SIG-M5 treated with dmso at 0.1 percent for 504 hours (cell line): ENCODE measurements at regions not wholly inside any gene's neighbourhood (a gene's known extent, or its start where the extent isn't known, plus 50 kb on each side); places are given as distances from the start of the nearest gene placed in this dataset.
A peak's percentile ranks its signal among the peaks of the same experiment; 100 is the strongest.
"Not testable (repeated sequence)": the region's sequence is repeated elsewhere in the genome, so short reads cannot be mapped to it uniquely, and the experiment has no call there.

Source experiments
- DNase-seq: peaks from one replicate; lab custom pipeline; 2025; ENCODE audit not compliant: unreplicated experiment; lab: John Stamatoyannopoulos, UW

- no peak for DNase-seq
Observed at GRCh38 chr3:196147116-196147515, 64.1 kb downstream of the ZDHHC19 start.

GRCh38 chr3:196145468-196146262 lies 63.8 kb upstream of the TFRC start:
- no peak for DNase-seq

DNA sequence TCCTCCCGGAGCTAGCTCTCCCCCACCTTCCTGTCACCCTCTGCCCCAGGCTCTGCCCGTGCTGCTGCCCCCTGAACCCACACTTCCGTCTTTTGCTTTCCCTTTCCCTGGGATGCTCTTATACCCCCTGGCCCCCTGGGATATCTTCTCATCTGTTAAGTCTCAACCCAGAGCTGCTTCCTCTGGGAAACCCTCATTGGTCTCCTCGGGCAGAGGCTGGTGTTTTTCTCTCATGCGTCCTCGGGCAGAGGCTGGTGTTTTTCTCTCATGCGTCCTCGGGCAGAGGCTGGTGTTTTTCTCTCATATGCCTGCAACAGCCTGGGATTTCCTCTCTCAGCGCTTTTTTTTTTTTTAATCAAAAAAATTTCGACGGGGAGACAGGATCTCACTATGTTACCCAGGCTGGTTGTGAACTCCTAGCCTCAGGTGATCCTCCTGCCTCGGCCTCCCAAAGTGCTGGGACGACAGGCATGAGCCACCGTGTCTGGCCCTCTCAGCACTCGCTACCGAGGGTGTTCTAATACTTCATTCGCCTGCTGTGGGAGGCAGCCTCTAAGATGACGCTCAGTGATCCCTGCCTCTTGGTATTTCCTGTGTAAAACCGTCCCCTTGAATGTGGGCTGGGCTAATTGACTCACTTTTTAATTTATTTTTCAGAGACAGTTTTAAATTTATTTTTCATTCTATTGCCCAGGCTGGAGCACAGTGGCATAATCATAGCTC lies 62.7 kb upstream of the TFRC start:
- no peak for DNase-seq

- no peak for DNase-seq
Observed at GRCh38 chr3:196143708-196144382, 62.0 kb upstream of the TFRC start.

- peak; percentile 59 for DNase-seq
Observed at GRCh38 chr3:196142202-196142956, 60.5 kb upstream of the TFRC start.

DNA sequence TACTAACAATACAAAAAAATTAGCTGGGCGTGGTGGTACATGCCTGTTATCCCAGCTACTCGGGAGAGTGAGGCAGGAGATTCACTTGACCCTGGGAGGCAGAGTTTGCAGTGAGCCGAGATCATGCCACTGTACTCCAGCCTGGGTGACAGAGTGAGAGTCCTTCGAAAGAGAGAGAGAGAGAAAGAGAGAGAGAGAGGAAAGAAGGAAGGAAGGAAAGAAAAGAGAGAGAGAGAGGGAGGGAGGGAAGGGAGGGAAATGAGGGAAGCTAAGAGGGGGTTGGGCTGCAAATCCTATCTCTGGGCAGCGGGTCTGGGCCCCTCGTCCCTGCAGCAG lies 59.9 kb upstream of the TFRC start:
- DNase-seq: no peak

- DNase-seq: peak; percentile 85
Observed at GRCh38 chr3:196141052-196141865, 59.4 kb upstream of the TFRC start.

DNA sequence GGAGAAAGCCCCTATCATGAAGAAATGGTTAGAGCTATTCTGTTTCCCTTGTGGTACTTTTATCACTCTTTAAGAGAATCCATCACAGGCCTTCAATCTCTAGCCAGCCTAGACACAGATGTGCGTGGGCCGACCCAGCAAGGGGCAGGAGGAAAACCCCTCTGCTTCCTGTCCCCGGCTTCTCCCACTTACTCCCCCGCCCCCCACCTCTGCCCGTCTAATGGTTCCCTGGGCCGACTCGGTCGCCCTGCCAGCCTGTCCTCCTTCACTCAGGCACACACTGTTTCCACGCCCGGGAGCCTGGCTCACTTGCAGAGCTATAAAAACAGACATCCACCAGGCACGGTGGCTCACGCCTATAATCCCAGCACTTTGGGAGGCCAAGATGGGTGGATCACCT lies 58.3 kb upstream of the TFRC start:
- DNase-seq: no peak

- DNase-seq: no peak
Observed at GRCh38 chr3:196139281-196139680, 57.4 kb upstream of the TFRC start.

DNA sequence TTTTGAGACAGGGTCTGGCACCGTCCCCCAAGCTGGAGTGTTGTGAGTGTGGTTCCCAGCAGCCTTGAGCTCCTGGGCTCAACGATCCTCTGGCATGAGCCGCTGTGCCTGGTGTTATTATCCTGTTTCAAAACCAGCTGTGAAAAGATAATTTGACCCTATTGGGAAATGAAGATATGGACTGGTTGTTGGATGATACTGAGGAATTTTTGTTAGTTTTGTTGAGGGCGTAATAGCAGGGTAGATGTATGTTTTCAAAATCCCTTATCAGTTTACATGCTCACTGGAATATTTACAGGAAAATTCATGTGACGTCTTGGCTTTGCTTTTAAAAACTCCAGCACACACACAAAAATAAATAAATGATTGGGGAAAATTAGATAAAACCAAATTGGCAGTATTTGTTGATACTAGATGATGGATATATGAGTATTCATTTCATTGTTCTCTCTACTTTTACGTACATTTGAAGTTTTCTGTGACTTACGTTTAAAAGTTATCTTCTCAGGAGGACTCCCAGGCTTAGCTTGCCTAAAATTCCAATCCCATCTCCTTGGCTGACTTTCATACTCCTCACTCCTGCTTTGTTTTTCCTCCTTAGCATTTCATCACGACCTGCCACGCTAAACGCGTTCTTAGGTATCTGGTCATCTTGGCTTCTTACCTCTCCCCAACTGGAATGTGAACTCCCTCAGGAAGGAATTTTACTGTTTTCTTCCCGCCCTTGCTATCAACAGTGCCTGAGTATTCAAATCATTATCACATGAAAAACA lies 56.8 kb upstream of the TFRC start:
- no peak for DNase-seq

DNA sequence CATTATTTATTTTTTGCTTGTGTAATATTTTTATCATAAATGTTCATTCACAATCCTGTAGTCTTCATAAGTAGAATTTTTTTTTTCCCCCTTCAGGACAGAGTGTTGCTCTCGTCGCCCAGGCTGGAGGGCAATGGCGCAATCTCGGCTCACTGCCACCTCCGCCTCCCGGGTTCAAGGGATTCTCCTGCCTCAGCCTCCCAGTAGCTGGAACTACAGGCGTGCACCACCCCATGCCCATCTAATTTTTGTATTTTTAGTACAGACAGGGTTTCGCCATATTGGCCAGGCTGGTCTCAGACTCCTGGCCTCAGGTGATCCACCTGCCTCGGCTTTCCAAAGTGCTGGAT lies 54.7 kb upstream of the TFRC start:
- not testable (repeated sequence) for DNase-seq

DNA sequence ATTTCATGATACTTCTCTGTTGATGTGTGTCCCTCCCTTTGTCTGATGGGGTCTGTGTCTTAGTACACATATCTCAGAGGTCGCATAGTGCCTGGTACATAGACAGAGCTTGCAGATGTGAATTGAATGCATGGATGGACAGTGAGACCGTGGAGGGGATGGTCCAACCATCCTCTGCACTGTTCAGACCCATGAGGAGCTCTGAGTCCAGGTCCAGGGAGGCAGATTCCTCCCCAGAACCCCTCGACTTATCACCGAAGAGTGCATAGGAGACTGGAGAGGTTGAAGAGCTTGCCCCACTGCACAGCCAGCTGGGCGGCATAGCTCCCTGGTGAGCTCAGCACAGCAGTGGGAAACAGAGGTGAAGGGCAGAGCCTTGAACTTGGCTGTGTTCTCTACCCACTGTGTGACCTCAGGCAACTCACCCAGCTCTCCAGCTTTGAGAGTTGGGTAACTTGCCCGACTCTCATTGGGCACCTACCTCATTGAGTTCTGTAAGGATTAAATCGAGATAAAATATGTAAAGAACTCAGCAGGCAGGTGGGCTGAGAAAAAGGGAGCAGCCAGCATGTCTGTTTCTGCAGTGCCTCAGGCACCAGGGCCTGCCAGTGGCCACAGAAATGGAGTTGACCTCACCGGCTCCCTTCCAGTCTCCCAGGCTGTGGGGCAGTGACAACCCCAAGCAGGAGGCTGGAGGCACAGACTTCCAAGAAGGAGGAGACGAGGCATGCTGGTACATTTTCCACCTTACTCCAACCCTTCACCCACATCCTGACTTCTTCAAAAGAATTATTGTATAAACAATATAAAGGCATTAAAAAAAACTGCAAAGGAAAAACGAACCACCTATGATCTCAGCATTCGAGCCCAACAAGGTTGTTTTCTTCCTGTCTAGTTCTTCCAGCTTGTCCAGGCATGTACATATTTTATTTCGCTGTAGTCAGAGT lies 54.1 kb upstream of the TFRC start:
- DNase-seq: peak; percentile 60

- no peak for DNase-seq
Observed at GRCh38 chr3:196134691-196135090, 52.8 kb upstream of the TFRC start.

GRCh38 chr3:196133869-196134268 lies 52.0 kb upstream of the TFRC start:
- not testable (repeated sequence) for DNase-seq

GRCh38 chr3:196131921-196132320 lies 50.0 kb upstream of the TFRC start:
- no peak for DNase-seq
